Ovary (tissue), 7 donors: ENCODE measurements at regions not wholly inside any gene's neighbourhood (a gene's known extent, or its start where the extent isn't known, plus 50 kb on each side); places are given as distances from the start of the nearest gene placed in this dataset.

Experiments used
- DNase-seq, 5 donors: peaks; one replicate each; pipeline ENCODE4 v3.0.0-alpha.2; 2019 to 2020
- H3K27ac ChIP-seq, 2 donors: fragments of 200-600 bp; one replicate each; pipeline versions ENCODE4 v1.5.1 to v1.8.0; 2019 to 2022
- H3K27me3 ChIP-seq: fragments of 200-600 bp; one replicate; pipeline ENCODE4 v1.8.0; 2022
- H3K36me3 ChIP-seq: fragments of 200-600 bp; sonication (generic); one replicate; pipeline ENCODE4 v1.5.1; 2019
- H3K4me1 ChIP-seq: one replicate; pipeline ENCODE4 v1.8.1; 2013; ENCODE audit warnings: mild to moderate bottlenecking, moderate library complexity; ENCODE audit not compliant: insufficient read depth
- H3K4me3 ChIP-seq: fragments of 200-600 bp; sonication (generic); one replicate; pipeline ENCODE4 v1.5.1; 2017
- H3K9me3 ChIP-seq, 2 donors: fragments of 200-600 bp in 1 of 2; sonication (generic) in 1 of 2; one replicate each; pipeline versions ENCODE4 v1.5.1 to v1.8.1; 2013 to 2019; ENCODE audit warnings: mild to moderate bottlenecking in 1 of 2, moderate library complexity in 1 of 2
- CTCF ChIP-seq, 3 donors: fragments of 450-650 bp in 2 of 3; fragments of 200-600 bp in 1 of 3; IDR thresholded peaks; one replicate each; pipeline versions ENCODE4 v1.5.1 to v1.8.0; 2016 to 2022; ENCODE audit warnings: antibody characterized with exemption in 3 of 3, mild to moderate bottlenecking in 1 of 3
- EP300 ChIP-seq: sonication (generic); formaldehyde crosslinking; IDR thresholded peaks from one replicate; pipeline ENCODE4 v1.6.1; 2017; ENCODE audit warnings: antibody characterized with exemption
- POLR2A ChIP-seq: fragments of 450-650 bp; IDR thresholded peaks from one replicate; pipeline ENCODE4 v1.6.1; 2017; ENCODE audit warnings: antibody characterized with exemption, mild to moderate bottlenecking, moderate library complexity
- WGBS, 3 donors: extraction: QIAGEN DNeasy Blood & Tissue Kit in 1 of 3; methylation state at CpG; one replicate each; pipeline versions ENCODE4 v1.1.5 to v1.1.7; 2013 to 2017; 5-methylcytosine and 5-hydroxymethylcytosine counted together
- intact Hi-C, 4 donors: fragments of 100-400 bp; cut with DNase I; formaldehyde crosslinking; loops; one replicate each; pipeline versions ENCODE4 v1.11.0 to v1.15.1; 2022 to 2023
- donor health status: DM: no; HTN: no; CAD: no; lungs with moderate emphysema.
- donor health status: DM: no; HTN: no; CAD: no.
- donor health status: Bipolar disorder and iron deficiency.
- donor health status: DM: no; HTN: no; CAD: no.
- donor health status: DM: yes; HTN: yes; CAD: no.

- 49 to 62% (median 50%) methylated on average over 4 of the region's 4 CpGs for WGBS, 3 donors
These were observed 505.9 kb downstream of the HS3ST4 start for GRCh38 chr16:26197707-26198106.

GRCh38 chr16:26198221-26198620 is 506.5 kb downstream of the HS3ST4 start:
- no peak for TF ChIP-seq CTCF (IDR thresholded peaks at IDR 0.05)
- TF ChIP-seq EP300 = no peak
- no peak for TF ChIP-seq POLR2A
- DNase-seq = no peak

More at GRCh38 chr16:26197707-26198106, 505.9 kb downstream of the HS3ST4 start:
- no peaks in the 10 kb centered on the region for H3K36me3 ChIP-seq
- H3K27ac ChIP-seq = no peak overlapping the region
- H3K9me3 ChIP-seq = no peaks in the 10 kb centered on the region
- intact Hi-C loops = no loop called here
- no peak for DNase-seq
- TF ChIP-seq POLR2A = no peak
- TF ChIP-seq EP300 = no peak
- no peak for TF ChIP-seq CTCF (IDR thresholded peaks at IDR 0.05)
- no peaks in the 10 kb centered on the region for H3K4me1 ChIP-seq
- no peaks in the 10 kb centered on the region for H3K27me3 ChIP-seq
- no peak overlapping the region for H3K4me3 ChIP-seq

GRCh38 chr16:26204138-26204537 is 512.4 kb downstream of the HS3ST4 start:
- DNase-seq = no peak
- no peak for TF ChIP-seq POLR2A
- TF ChIP-seq CTCF (IDR thresholded peaks at IDR 0.05) = no peak
- no peak for TF ChIP-seq EP300
- Histone ChIP-seq H3K4me3 (no peak overlapping the region), H3K27ac (no peak overlapping the region), H3K27me3 (no peaks in the 10 kb centered on the region), H3K9me3 (no peaks in the 10 kb centered on the region), H3K4me1 (no peaks in the 10 kb centered on the region), H3K36me3 (no peaks in the 10 kb centered on the region)
- intact Hi-C loops = no loop called here
- 64 to 79% (median 69%) methylated on average over 7 of the region's 7 CpGs for WGBS, 3 donors

More at GRCh38 chr16:26198221-26198620, 506.5 kb downstream of the HS3ST4 start:
- H3K4me3 ChIP-seq = no peak overlapping the region
- intact Hi-C loops = no loop called here
- H3K27ac ChIP-seq = no peak overlapping the region
- no peaks in the 10 kb centered on the region for H3K36me3 ChIP-seq
- H3K9me3 ChIP-seq = no peaks in the 10 kb centered on the region
- H3K27me3 ChIP-seq = no peaks in the 10 kb centered on the region
- H3K4me1 ChIP-seq = no peaks in the 10 kb centered on the region
- 31 to 51% (median 40%) methylated on average over 5 of the region's 5 CpGs for WGBS, 3 donors

GRCh38 chr16:26211542-26211941 is 519.8 kb downstream of the HS3ST4 start:
- no peaks in the 10 kb centered on the region for H3K4me1 ChIP-seq
- no peak for DNase-seq
- H3K27me3 ChIP-seq = no peaks in the 10 kb centered on the region
- no peaks in the 10 kb centered on the region for H3K36me3 ChIP-seq
- 49 to 58% (median 54%) methylated on average over 4 of the region's 4 CpGs for WGBS, 3 donors
- no peaks in the 10 kb centered on the region for H3K9me3 ChIP-seq
- H3K4me3 ChIP-seq = no peak overlapping the region
- H3K27ac ChIP-seq = no peak overlapping the region
- TF ChIP-seq EP300 (no peak), POLR2A (no peak), CTCF (IDR thresholded peaks at IDR 0.05) (no peak)
- intact Hi-C loops = no loop called here

GRCh38 chr16:26212599-26212998 is 520.8 kb downstream of the HS3ST4 start:
- no peak overlapping the region for H3K4me3 ChIP-seq
- no peak for DNase-seq
- TF ChIP-seq CTCF (IDR thresholded peaks at IDR 0.05) (no peak), EP300 (no peak), POLR2A (no peak)
- H3K9me3 ChIP-seq = no peaks in the 10 kb centered on the region
- intact Hi-C loops = no loop called here
- H3K27me3 ChIP-seq = no peaks in the 10 kb centered on the region
- WGBS, 3 donors = 10 to 25% (median 14%) methylated on average over 5 of the region's 5 CpGs
- no peak overlapping the region for H3K27ac ChIP-seq
- H3K36me3 ChIP-seq = no peaks in the 10 kb centered on the region
- H3K4me1 ChIP-seq = no peaks in the 10 kb centered on the region
